ENCODE measurements at regions not wholly inside any gene's neighbourhood (a gene's known extent, or its start where the extent isn't known, plus 50 kb on each side); places are given as distances from the start of the nearest gene placed in this dataset.

- no peaks in the 10 kb centered on the region for H3K27me3 ChIP-seq (ENCODE audit: insufficient read depth)
- POLR2A ChIA-PET, result no interaction called here
- no peaks in the 10 kb centered on the region for H3K9me3 ChIP-seq
These were observed 203.3 kb upstream of the LRFN5 start for GRCh38 chr14:41403360-41403759.

GRCh38 chr14:41397926-41398325 lies 208.8 kb upstream of the LRFN5 start:
- no peak overlapping the region for H2AFZ ChIP-seq (ENCODE audit: low read depth)
- H3K36me3 ChIP-seq (replicated peaks in 1 of 2; ENCODE audit: control insufficient read depth in 1 of 2, insufficient read depth in 2 of 2, low read length in 1 of 2), result no peaks in the 10 kb centered on the region
- H3K9ac ChIP-seq, result no peak overlapping the region
- no peaks in the 10 kb centered on the region for H4K20me1 ChIP-seq (ENCODE audit: insufficient read depth)
- ChIA-PET CTCF (no interaction called here), POLR2A (no interaction called here)
- no peaks in the 10 kb centered on the region for H3K9me3 ChIP-seq
- H3K27me3 ChIP-seq (ENCODE audit: insufficient read depth), result no peaks in the 10 kb centered on the region
- no peak overlapping the region for H3K4me2 ChIP-seq
- H3K9me2 ChIP-seq, result no peaks in the 10 kb centered on the region
- no peak for DNase-seq
- no peaks in the 10 kb centered on the region for H3K79me2 ChIP-seq (ENCODE audit: insufficient read depth)
- H3K27ac ChIP-seq (ENCODE audit: low read depth in 2 of 2, low read length in 1 of 2), result no peak overlapping the region
- H3K4me1 ChIP-seq (ENCODE audit: control insufficient read depth in 1 of 2, insufficient read depth in 2 of 2, low read depth in 1 of 2, low read length in 1 of 2), result no peaks in the 10 kb centered on the region
- no peak overlapping the region for H3K4me3 ChIP-seq (ENCODE audit: low read depth in 2 of 2, low read length in 1 of 2)
- no peaks in the 10 kb centered on the region for H3F3A ChIP-seq (replicated peaks; ENCODE audit: insufficient read depth)
- TF ChIP-seq MXI1 (IDR thresholded peaks at IDR 0.05; ENCODE audit: low read depth, low read length), result no peak
- no peak for TF ChIP-seq FOSL2 (IDR thresholded peaks at IDR 0.05; ENCODE audit: borderline replicate concordance, low read depth)
- TF ChIP-seq POLR2AphosphoS5 (IDR thresholded peaks at IDR 0.05; ENCODE audit: low read depth, low read length), result no peak
- no peak for TF ChIP-seq RCOR1 (IDR thresholded peaks at IDR 0.05; ENCODE audit: low read length)
- TF ChIP-seq TAF1 (IDR thresholded peaks at IDR 0.05; ENCODE audit: borderline replicate concordance, low read depth, low read length), result no peak
- TF ChIP-seq CHD2 (IDR thresholded peaks at IDR 0.05; ENCODE audit: low read length, partially characterized antibody), result no peak
- no peak for TF ChIP-seq IRF3 (IDR thresholded peaks at IDR 0.05; ENCODE audit: low read depth, low read length)
- TF ChIP-seq EZH2phosphoT487 (IDR thresholded peaks at IDR 0.05; ENCODE audit: borderline replicate concordance, low read depth), result no peak
- no peak for TF ChIP-seq FOXM1 (IDR thresholded peaks at IDR 0.05; ENCODE audit: low read depth)
- TF ChIP-seq, protein P1, sequence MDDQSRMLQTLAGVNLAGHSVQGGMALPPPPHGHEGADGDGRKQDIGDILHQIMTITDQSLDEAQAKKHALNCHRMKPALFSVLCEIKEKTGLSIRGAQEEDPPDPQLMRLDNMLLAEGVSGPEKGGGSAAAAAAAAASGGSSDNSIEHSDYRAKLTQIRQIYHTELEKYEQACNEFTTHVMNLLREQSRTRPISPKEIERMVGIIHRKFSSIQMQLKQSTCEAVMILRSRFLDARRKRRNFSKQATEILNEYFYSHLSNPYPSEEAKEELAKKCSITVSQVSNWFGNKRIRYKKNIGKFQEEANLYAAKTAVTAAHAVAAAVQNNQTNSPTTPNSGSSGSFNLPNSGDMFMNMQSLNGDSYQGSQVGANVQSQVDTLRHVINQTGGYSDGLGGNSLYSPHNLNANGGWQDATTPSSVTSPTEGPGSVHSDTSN (IDR thresholded peaks at IDR 0.05), result no peak
- TF ChIP-seq, protein P2, sequence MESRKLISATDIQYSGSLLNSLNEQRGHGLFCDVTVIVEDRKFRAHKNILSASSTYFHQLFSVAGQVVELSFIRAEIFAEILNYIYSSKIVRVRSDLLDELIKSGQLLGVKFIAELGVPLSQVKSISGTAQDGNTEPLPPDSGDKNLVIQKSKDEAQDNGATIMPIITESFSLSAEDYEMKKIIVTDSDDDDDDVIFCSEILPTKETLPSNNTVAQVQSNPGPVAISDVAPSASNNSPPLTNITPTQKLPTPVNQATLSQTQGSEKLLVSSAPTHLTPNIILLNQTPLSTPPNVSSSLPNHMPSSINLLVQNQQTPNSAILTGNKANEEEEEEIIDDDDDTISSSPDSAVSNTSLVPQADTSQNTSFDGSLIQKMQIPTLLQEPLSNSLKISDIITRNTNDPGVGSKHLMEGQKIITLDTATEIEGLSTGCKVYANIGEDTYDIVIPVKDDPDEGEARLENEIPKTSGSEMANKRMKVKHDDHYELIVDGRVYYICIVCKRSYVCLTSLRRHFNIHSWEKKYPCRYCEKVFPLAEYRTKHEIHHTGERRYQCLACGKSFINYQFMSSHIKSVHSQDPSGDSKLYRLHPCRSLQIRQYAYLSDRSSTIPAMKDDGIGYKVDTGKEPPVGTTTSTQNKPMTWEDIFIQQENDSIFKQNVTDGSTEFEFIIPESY (IDR thresholded peaks at IDR 0.05; ENCODE audit: borderline replicate concordance, low read depth), result no peak
- no peak for TF ChIP-seq RFX5 (IDR thresholded peaks at IDR 0.05; ENCODE audit: low read length)
- TF ChIP-seq USF1 (IDR thresholded peaks at IDR 0.05; ENCODE audit: borderline replicate concordance, low read depth), result no peak
- no peak for TF ChIP-seq ELF1 (IDR thresholded peaks at IDR 0.05)

More at GRCh38 chr14:41403360-41403759, 203.3 kb upstream of the LRFN5 start:
- CTCF ChIA-PET, result no interaction called here
- H3K9me2 ChIP-seq, result no peaks in the 10 kb centered on the region
- H3K27ac ChIP-seq (ENCODE audit: low read depth in 2 of 2, low read length in 1 of 2), result no peak overlapping the region
- no peaks in the 10 kb centered on the region for H3K79me2 ChIP-seq (ENCODE audit: insufficient read depth)
- TF ChIP-seq FOSL2 (IDR thresholded peaks at IDR 0.05; ENCODE audit: borderline replicate concordance, low read depth) (no peak), JUND (IDR thresholded peaks at IDR 0.05) (no peak), RXRA (IDR thresholded peaks at IDR 0.05; ENCODE audit: borderline replicate concordance, low read depth) (no peak), CHD2 (IDR thresholded peaks at IDR 0.05; ENCODE audit: low read length, partially characterized antibody) (no peak), TEAD4 (IDR thresholded peaks at IDR 0.05; ENCODE audit: borderline replicate concordance, insufficient read depth) (no peak), FOXJ3 (CRISPR knock-in tag; IDR thresholded peaks at IDR 0.05) (no peak)
- H3K4me3 ChIP-seq (ENCODE audit: low read depth in 2 of 2, low read length in 1 of 2), result no peak overlapping the region
- H3K4me2 ChIP-seq, result no peak overlapping the region
- no peaks in the 10 kb centered on the region for H3K36me3 ChIP-seq (replicated peaks in 1 of 2; ENCODE audit: control insufficient read depth in 1 of 2, insufficient read depth in 2 of 2, low read length in 1 of 2)
- H2AFZ ChIP-seq (ENCODE audit: low read depth), result no peak overlapping the region
- no peaks in the 10 kb centered on the region for H3K4me1 ChIP-seq (ENCODE audit: control insufficient read depth in 1 of 2, insufficient read depth in 2 of 2, low read depth in 1 of 2, low read length in 1 of 2)
- H3F3A ChIP-seq (replicated peaks; ENCODE audit: insufficient read depth), result no peaks in the 10 kb centered on the region
- DNase-seq, result no peak
- no peak overlapping the region for H3K9ac ChIP-seq
- no peaks in the 10 kb centered on the region for H4K20me1 ChIP-seq (ENCODE audit: insufficient read depth)
